ENCODE measurements at regions not wholly inside any gene's neighbourhood (a gene's known extent, or its start where the extent isn't known, plus 50 kb on each side); places are given as distances from the start of the nearest gene placed in this dataset.

- no peaks in the 10 kb centered on the region for H3K9me1 ChIP-seq (replicated peaks; ENCODE audit: control insufficient read depth, extremely low read depth, insufficient read depth, low read length)
- no peak for DNase-seq (ENCODE audit: low read depth, low spot score)
- intact Hi-C loops (cut with micrococcal nuclease) (no loop called here), dilution Hi-C loops (cut with MboI; ENCODE audit: extremely low pct_ligation_motif_present, low sequenced_read_pairs) (no loop called here)
- no TSS peak for BruUV-seq (replicated peaks)
- H3K4me3 ChIP-seq (replicated peaks in 1 of 3; ENCODE audit: insufficient read depth in 1 of 3, low read depth in 1 of 3, low read length in 3 of 3) = no peak overlapping the region
- H3K9ac ChIP-seq (replicated peaks; ENCODE audit: extremely low read depth, insufficient read depth, low read length) = no peak overlapping the region
- no peak overlapping the region for H3K4me2 ChIP-seq (ENCODE audit: insufficient read depth, low read length)
- no peaks in the 10 kb centered on the region for H3K36me3 ChIP-seq (ENCODE audit: control insufficient read depth in 2 of 2, extremely low read depth in 1 of 2, insufficient read depth in 2 of 2, low read length in 2 of 2)
- no peaks in the 10 kb centered on the region for H3K9me3 ChIP-seq (replicated peaks; ENCODE audit: control insufficient read depth, insufficient read depth, low read length)
- no peaks in the 10 kb centered on the region for H3K27me3 ChIP-seq (ENCODE audit: control insufficient read depth in 2 of 2, insufficient read depth in 2 of 2, low read length in 2 of 2)
- POLR2A ChIA-PET = no interaction called here
- CTCF ChIA-PET = no interaction called here
- H3K27ac ChIP-seq (ENCODE audit: insufficient read depth, low read depth, low read length) = no peak overlapping the region
- H4K20me1 ChIP-seq (replicated peaks; ENCODE audit: control insufficient read depth, extremely low read depth, insufficient read depth, low read length) = no peaks in the 10 kb centered on the region
- TF ChIP-seq, protein P1, sequence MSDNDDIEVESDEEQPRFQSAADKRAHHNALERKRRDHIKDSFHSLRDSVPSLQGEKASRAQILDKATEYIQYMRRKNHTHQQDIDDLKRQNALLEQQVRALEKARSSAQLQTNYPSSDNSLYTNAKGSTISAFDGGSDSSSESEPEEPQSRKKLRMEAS (IDR thresholded peaks at IDR 0.05; ENCODE audit: insufficient read depth, insufficient read length) = no peak
- TF ChIP-seq GATA2 (IDR thresholded peaks at IDR 0.05; ENCODE audit: insufficient read depth, insufficient read length, low read depth, low read length) (no peak), FOS (IDR thresholded peaks at IDR 0.05; ENCODE audit: borderline replicate concordance, insufficient read depth, low read length) (no peak), POLR2A (IDR thresholded peaks at IDR 0.05; ENCODE audit: low read depth, low read length) (no peak), MYC (IDR thresholded peaks at IDR 0.05; ENCODE audit: low read depth, low read length) (no peak)
- TF ChIP-seq, protein P2, sequence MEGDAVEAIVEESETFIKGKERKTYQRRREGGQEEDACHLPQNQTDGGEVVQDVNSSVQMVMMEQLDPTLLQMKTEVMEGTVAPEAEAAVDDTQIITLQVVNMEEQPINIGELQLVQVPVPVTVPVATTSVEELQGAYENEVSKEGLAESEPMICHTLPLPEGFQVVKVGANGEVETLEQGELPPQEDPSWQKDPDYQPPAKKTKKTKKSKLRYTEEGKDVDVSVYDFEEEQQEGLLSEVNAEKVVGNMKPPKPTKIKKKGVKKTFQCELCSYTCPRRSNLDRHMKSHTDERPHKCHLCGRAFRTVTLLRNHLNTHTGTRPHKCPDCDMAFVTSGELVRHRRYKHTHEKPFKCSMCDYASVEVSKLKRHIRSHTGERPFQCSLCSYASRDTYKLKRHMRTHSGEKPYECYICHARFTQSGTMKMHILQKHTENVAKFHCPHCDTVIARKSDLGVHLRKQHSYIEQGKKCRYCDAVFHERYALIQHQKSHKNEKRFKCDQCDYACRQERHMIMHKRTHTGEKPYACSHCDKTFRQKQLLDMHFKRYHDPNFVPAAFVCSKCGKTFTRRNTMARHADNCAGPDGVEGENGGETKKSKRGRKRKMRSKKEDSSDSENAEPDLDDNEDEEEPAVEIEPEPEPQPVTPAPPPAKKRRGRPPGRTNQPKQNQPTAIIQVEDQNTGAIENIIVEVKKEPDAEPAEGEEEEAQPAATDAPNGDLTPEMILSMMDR (IDR thresholded peaks at IDR 0.05; ENCODE audit: extremely low read depth in 1 of 2, insufficient read depth in 1 of 2, low read depth in 1 of 2, low read length in 2 of 2) = no peak
- no peaks in the 10 kb centered on the region for H3K79me2 ChIP-seq (ENCODE audit: control insufficient read depth, insufficient read depth, low read length)
- FAIRE-seq = no peak
- no peak overlapping the region for H2AFZ ChIP-seq (ENCODE audit: low read depth, low read length)
- H3K4me1 ChIP-seq (ENCODE audit: control insufficient read depth, extremely low read depth, insufficient read depth, low read length) = no peaks in the 10 kb centered on the region
Observed at GRCh38 chr1:163747261-163747660, 425.5 kb downstream of the NUF2 start.

- Histone ChIP-seq H3K4me2 (ENCODE audit: insufficient read depth, low read length) (no peak overlapping the region), H3K27me3 (ENCODE audit: control insufficient read depth in 2 of 2, insufficient read depth in 2 of 2, low read length in 2 of 2) (no peaks in the 10 kb centered on the region), H3K4me3 (replicated peaks in 1 of 3; ENCODE audit: insufficient read depth in 1 of 3, low read depth in 1 of 3, low read length in 3 of 3) (no peak overlapping the region), H3K9ac (replicated peaks; ENCODE audit: extremely low read depth, insufficient read depth, low read length) (no peak overlapping the region), H3K79me2 (ENCODE audit: control insufficient read depth, insufficient read depth, low read length) (no peaks in the 10 kb centered on the region), H3K9me3 (replicated peaks; ENCODE audit: control insufficient read depth, insufficient read depth, low read length) (no peaks in the 10 kb centered on the region), H3K9me1 (replicated peaks; ENCODE audit: control insufficient read depth, extremely low read depth, insufficient read depth, low read length) (no peaks in the 10 kb centered on the region), H2AFZ (ENCODE audit: low read depth, low read length) (no peak overlapping the region), H4K20me1 (replicated peaks; ENCODE audit: control insufficient read depth, extremely low read depth, insufficient read depth, low read length) (no peaks in the 10 kb centered on the region), H3K36me3 (ENCODE audit: control insufficient read depth in 2 of 2, extremely low read depth in 1 of 2, insufficient read depth in 2 of 2, low read length in 2 of 2) (no peaks in the 10 kb centered on the region), H3K27ac (ENCODE audit: insufficient read depth, low read depth, low read length) (no peak overlapping the region), H3K4me1 (ENCODE audit: control insufficient read depth, extremely low read depth, insufficient read depth, low read length) (no peaks in the 10 kb centered on the region)
- intact Hi-C loops (cut with micrococcal nuclease) = no loop called here
- TF ChIP-seq JUN (IDR thresholded peaks at IDR 0.05; ENCODE audit: borderline replicate concordance, insufficient read depth, insufficient read length, low read depth) = no peak
- TF ChIP-seq FOS (IDR thresholded peaks at IDR 0.05; ENCODE audit: borderline replicate concordance, insufficient read depth, low read length) = no peak
- no peak for TF ChIP-seq GATA2 (IDR thresholded peaks at IDR 0.05; ENCODE audit: insufficient read depth, insufficient read length, low read depth, low read length)
- TF ChIP-seq MYC (IDR thresholded peaks at IDR 0.05; ENCODE audit: low read depth, low read length) = no peak
- TF ChIP-seq, protein P1 (IDR thresholded peaks at IDR 0.05; ENCODE audit: insufficient read depth, insufficient read length) = no peak
- no peak for TF ChIP-seq POLR2AphosphoS5 (IDR thresholded peaks at IDR 0.05; ENCODE audit: insufficient read depth, low read depth, low read length)
- TF ChIP-seq EZH2 (IDR thresholded peaks at IDR 0.05; ENCODE audit: borderline replicate concordance, low read depth, low read length, severe bottlenecking) = no peak
- TF ChIP-seq, protein P2 (IDR thresholded peaks at IDR 0.05; ENCODE audit: extremely low read depth in 1 of 2, insufficient read depth in 1 of 2, low read depth in 1 of 2, low read length in 2 of 2) = no peak
- TF ChIP-seq POLR2A (IDR thresholded peaks at IDR 0.05; ENCODE audit: low read depth, low read length) = no peak
- CTCF ChIA-PET = no interaction called here
- dilution Hi-C loops (cut with MboI; ENCODE audit: extremely low pct_ligation_motif_present, low sequenced_read_pairs) = no loop called here
- POLR2A ChIA-PET = no interaction called here
- no TSS peak for BruUV-seq (replicated peaks)
- DNase-seq (ENCODE audit: low read depth, low spot score) (no peak), FAIRE-seq (no peak)
Observed at GRCh38 chr1:163747855-163748254, 426.1 kb downstream of the NUF2 start.
